Activated CD4-positive, alpha-beta T cell treated with anti-CD3 and anti-CD28 coated beads, Interleukin-2, amount 10 ng/mL, durations not matched to agents 24 days and 14 days (primary cell): ENCODE measurements at regions not wholly inside any gene's neighbourhood (a gene's known extent, or its start where the extent isn't known, plus 50 kb on each side); places are given as distances from the start of the nearest gene placed in this dataset.

Source experiments
- DNase-seq: peaks from one replicate; pipeline ENCODE4 v3.0.0; 2022
- H3K27ac Mint-ChIP-seq: one replicate; pipeline ENCODE4 v1.8.0; 2022; ENCODE audit warnings: mild to moderate bottlenecking, mixed read lengths
- H3K27me3 Mint-ChIP-seq: one replicate; pipeline ENCODE4 v1.8.0; 2022; ENCODE audit warnings: mixed read lengths
- H3K36me3 Mint-ChIP-seq: one replicate; pipeline ENCODE4 v1.8.0; 2022; ENCODE audit warnings: low read depth, mild to moderate bottlenecking, mixed read lengths
- H3K4me1 Mint-ChIP-seq: one replicate; pipeline ENCODE4 v1.8.0; 2021; ENCODE audit warnings: mixed read lengths
- H3K4me3 Mint-ChIP-seq: one replicate; pipeline ENCODE4 v1.8.0; 2022; ENCODE audit warnings: mild to moderate bottlenecking, moderate library complexity, mixed read lengths
- H3K9me3 Mint-ChIP-seq: one replicate; pipeline ENCODE4 v1.8.0; 2021; ENCODE audit warnings: mixed read lengths
- intact Hi-C: fragments of 100-400 bp; cut with micrococcal nuclease; formaldehyde crosslinking; loops from one replicate; pipeline ENCODE4 v1.15.1; 2023

DNA sequence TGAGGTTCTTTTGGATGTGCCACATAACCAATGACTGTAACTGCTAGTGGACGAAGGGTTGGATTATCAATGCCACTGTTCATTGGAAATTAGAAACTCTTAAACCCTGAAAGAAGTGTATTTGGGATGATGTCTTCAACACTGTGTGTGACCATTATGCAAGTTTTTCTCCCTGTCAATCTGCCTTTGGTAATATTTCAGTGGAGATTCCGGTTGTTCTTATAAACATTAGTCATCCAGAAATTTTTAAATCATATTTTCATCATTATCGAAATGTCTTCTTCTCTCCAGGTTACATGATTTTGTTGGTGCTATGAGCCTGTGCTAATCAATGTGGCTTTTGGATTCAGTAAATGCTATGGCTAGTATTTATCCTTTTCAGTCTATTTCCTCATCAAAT is 61.7 kb upstream of the KLF6 start:
- H3K27me3 Mint-ChIP-seq, result no peaks in the 10 kb centered on the region
- no peak overlapping the region for H3K4me3 Mint-ChIP-seq
- H3K27ac Mint-ChIP-seq, result no peak overlapping the region
- H3K36me3 Mint-ChIP-seq, result peaks cover 2% of the 10 kb centered on the region
- intact Hi-C loops, result no loop called here
- H3K9me3 Mint-ChIP-seq, result peaks cover 22% of the 10 kb centered on the region
- no peak for DNase-seq
- peaks cover 23% of the 10 kb centered on the region for H3K4me1 Mint-ChIP-seq

GRCh38 chr10:3844491-3845025 is 59.5 kb upstream of the KLF6 start:
- no peak for DNase-seq
- Mint-ChIP-seq H3K4me3 (no peak overlapping the region), H3K4me1 (peaks cover 9% of the 10 kb centered on the region), H3K27me3 (no peaks in the 10 kb centered on the region), H3K36me3 (no peaks in the 10 kb centered on the region), H3K27ac (no peak overlapping the region), H3K9me3 (peaks cover 20% of the 10 kb centered on the region)
- intact Hi-C loops, result no loop called here

GRCh38 chr10:3838460-3839437 is 53.7 kb upstream of the KLF6 start:
- Mint-ChIP-seq H3K9me3 (peaks cover 22% of the 10 kb centered on the region), H3K27me3 (no peaks in the 10 kb centered on the region), H3K27ac (no peak overlapping the region), H3K36me3 (no peaks in the 10 kb centered on the region), H3K4me3 (no peak overlapping the region), H3K4me1 (peaks cover 27% of the 10 kb centered on the region)
- intact Hi-C loops, result no loop called here
- DNase-seq, result no peak

DNA sequence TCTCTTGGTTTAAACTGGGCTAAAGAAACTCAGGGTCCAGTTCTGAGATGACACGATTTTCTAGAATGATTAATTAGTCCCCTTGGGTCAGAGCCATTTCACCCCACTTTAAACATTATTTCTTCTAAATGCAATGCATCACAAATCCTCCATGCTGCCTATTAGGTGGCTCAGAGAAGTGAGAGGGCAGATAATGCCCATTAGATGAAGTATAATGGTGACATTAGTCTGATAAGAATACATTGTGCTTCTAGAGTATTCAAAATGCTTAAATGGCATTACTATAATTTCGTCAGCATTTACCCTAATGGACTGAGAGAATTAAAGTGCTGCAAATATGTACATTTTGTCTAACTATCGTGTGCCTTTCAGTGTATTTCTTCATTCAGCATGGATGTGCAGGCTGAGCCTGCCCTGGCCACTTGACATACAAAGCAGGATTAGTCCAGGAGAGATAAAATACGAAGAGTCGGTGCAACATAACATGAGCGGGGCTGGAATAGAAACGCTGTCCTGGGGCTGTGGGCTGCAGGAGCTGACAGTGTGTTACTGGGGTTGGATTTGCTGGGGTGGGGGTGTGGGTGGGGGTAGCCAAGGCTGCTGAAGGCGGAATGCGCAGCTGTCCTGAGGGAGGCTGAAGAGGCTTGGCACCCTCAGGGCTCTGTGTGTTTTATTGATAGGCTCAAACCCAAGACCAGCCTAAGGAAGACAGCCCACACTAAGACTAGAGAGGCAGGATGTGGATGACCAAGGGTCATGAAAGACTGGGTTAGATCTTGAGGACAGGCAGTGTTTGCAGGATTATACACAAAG is 52.8 kb upstream of the KLF6 start:
- H3K9me3 Mint-ChIP-seq, result peaks cover 17% of the 10 kb centered on the region
- intact Hi-C loops, result loop anchor here (2.0 kb wide), 1 partner anchor 29 kb away; no protein-coding TSS in a partner anchor
- H3K36me3 Mint-ChIP-seq, result no peaks in the 10 kb centered on the region
- peaks cover 30% of the 10 kb centered on the region for H3K4me1 Mint-ChIP-seq
- DNase-seq, result no peak
- no peak overlapping the region for H3K4me3 Mint-ChIP-seq
- H3K27ac Mint-ChIP-seq, result peak overlapping the region; percentile 0
- no peaks in the 10 kb centered on the region for H3K27me3 Mint-ChIP-seq

DNA sequence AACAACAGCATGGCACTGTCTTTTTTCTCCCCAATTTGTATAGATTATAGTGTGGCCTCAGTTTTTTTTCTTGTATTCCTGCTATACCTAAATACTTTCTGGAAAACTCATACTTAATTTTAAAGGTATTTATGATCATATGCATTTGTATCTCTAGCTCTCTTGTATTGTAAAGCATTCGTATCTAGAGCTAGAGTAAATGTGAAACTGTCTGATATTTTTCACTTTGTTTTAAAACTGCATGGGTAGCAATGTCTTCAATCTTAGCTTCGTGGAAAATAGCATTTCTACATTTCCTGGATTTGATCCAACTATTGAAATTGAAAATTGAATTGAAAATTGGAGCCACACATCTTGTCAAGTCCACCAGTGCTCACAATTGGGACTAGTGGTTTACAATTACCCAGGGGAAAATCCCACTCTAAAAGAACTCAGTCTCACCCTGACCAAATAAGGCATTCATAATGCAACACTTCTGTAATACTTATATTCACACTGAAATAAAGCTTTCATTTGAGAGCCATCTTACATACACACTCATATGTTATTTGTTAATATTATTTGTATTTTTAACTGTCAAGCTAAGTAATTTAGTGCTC is 51.3 kb upstream of the KLF6 start:
- DNase-seq, result no peak
- H3K27me3 Mint-ChIP-seq, result no peaks in the 10 kb centered on the region
- H3K4me3 Mint-ChIP-seq, result peak overlapping the region; percentile 37
- intact Hi-C loops, result loop anchor here (1.0 to 2.0 kb wide), 4 partner anchors 16 to 295 kb away; no protein-coding TSS in a partner anchor
- H3K9me3 Mint-ChIP-seq, result peaks cover 12% of the 10 kb centered on the region
- H3K36me3 Mint-ChIP-seq, result no peaks in the 10 kb centered on the region
- peak overlapping the region; percentile 85 for H3K27ac Mint-ChIP-seq
- peaks cover 44% of the 10 kb centered on the region for H3K4me1 Mint-ChIP-seq

DNA sequence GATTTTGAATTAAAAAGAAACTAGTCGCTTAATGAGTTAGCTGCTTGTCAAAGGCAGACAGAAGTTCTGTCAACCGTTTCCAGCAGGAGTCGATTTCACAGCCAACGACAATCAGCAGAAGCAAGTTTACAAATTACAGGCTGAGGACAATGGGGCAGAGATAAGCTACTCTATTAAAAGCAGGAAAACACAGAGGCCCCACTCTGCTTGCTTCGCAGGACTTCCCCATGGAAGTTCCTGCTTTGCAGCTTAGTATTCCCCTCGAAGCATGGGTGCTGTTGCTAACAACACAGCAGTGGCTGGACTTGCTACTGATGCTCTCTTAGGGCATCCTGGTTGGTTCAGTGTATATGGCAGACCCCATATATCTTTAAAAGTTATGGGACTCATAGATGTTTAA is 50.8 kb upstream of the KLF6 start:
- H3K4me1 Mint-ChIP-seq, result peaks cover 45% of the 10 kb centered on the region
- H3K27ac Mint-ChIP-seq, result peak overlapping the region; percentile 85
- no peaks in the 10 kb centered on the region for H3K27me3 Mint-ChIP-seq
- intact Hi-C loops, result loop anchor here (1.0 to 2.0 kb wide), 4 partner anchors 17 to 296 kb away; no protein-coding TSS in a partner anchor
- no peak overlapping the region for H3K4me3 Mint-ChIP-seq
- DNase-seq, result no peak
- no peaks in the 10 kb centered on the region for H3K36me3 Mint-ChIP-seq
- H3K9me3 Mint-ChIP-seq, result peaks cover 10% of the 10 kb centered on the region

GRCh38 chr10:3834947-3835346 is 49.9 kb upstream of the KLF6 start:
- DNase-seq, result no peak
- Mint-ChIP-seq H3K27me3 (no peaks in the 10 kb centered on the region), H3K4me3 (no peak overlapping the region), H3K9me3 (peaks cover 6% of the 10 kb centered on the region), H3K36me3 (peaks cover 2% of the 10 kb centered on the region), H3K4me1 (peaks cover 46% of the 10 kb centered on the region), H3K27ac (no peak overlapping the region)
- intact Hi-C loops, result no loop called here
